GM18951 (cell line): ENCODE measurements at regions not wholly inside any gene's neighbourhood (a gene's known extent, or its start where the extent isn't known, plus 50 kb on each side); places are given as distances from the start of the nearest gene placed in this dataset.
"Not testable (repeated sequence)": the region's sequence is repeated elsewhere in the genome, so short reads cannot be mapped to it uniquely, and the experiment has no call there.

ENCODE experiments used
- in situ Hi-C: fragments of 300-500 bp; cut with MboI; formaldehyde crosslinking; loops from one replicate; pipeline ENCODE4 v1.12.0; 2022; ENCODE audit warnings: low sequenced_read_pairs, mixed read lengths, inconsistent platforms; ENCODE audit not compliant: unreplicated experiment

DNA sequence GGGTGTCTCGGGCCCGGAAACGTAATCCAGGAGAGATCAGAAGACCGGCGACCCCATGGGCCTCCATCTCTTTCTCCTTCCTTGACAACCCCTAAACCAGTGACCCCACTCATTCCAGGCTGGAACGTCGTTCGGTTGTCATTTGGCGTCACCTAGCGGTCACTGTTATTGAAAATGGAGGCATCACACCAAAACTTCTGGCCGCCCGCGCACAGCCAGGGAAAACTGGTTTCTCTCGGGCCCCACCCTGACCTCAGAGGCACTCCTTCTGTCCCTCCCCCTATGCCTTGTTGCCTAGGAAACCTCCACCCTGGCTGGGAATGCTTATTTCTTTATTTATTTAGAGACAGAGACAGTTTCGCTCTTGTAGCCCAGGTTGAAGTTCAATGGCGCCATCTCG is 2327.3 kb upstream of the TPTE start:
- in situ Hi-C loops = not testable (repeated sequence)

DNA sequence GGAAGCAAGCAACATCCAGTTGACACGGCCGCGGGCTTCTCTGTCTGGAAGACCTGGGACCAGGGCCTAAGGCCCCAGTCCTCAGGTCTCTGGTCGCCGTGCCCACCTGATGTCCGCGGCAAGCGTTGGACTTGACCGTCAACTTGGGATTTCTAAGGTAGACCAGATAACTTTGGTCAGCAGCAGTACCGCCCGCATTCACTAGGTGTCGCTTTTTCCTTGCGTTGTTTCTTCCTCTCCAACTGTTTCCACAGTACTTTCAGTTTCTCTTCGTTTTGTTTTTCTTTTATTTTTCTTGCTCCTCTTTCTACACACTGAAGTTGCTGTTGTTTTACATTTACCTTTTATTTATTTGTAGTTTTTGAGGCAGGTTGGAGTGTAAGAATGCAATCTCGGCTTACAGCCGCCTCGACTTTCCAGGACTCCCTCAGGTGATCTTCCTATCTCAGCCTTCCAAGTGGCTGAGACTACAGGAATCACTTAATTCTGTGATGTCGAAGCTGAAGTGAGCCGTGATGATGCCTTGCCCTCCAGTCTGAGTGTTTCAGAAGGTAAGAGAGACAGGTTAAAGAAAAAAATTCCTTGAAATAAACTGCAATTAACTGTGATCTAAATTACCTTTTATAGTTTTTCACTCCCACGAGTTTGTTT is 2323.9 kb upstream of the TPTE start:
- in situ Hi-C loops = not testable (repeated sequence)

DNA sequence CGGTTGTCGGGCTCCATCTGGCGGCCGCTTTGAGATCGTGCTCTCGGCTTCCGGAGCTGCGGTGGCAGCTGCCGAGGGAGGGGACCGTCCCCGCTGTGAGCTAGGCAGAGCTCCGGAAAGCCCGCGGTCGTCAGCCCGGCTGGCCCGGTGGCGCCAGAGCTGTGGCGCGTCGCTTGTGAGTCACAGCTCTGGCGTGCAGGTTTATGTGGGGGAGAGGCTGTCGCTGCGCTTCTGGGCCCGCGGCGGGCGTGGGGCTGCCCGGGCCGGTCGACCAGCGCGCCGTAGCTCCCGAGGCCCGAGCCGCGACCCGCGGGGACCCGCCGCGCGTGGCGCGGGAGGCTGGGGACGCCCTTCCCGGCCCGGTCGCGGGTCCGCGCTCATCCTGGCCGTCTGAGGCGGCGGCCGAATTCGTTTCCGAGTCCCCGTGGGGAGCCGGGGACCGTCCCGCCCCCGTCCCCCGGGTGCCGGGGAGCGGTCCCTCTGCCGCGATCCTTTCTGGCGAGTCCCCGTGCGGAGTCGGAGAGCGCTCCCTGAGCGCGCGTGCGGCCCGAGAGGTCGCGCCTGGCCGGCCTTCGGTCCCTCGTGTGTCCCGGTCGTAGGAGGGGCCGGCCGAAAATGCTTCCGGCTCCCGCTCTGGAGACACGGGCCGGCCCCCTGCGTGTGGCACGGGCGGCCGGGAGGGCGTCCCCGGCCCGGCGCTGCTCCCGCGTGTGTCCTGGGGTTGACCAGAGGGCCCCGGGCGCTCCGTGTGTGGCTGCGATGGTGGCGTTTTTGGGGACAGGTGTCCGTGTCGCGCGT is 2316.1 kb upstream of the TPTE start:
- in situ Hi-C loops = not testable (repeated sequence)

DNA sequence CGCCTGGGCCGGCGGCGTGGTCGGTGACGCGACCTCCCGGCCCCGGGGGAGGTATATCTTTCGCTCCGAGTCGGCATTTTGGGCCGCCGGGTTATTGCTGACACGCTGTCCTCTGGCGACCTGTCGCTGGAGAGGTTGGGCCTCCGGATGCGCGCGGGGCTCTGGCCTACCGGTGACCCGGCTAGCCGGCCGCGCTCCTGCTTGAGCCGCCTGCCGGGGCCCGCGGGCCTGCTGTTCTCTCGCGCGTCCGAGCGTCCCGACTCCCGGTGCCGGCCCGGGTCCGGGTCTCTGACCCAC is 2315.5 kb upstream of the TPTE start:
- in situ Hi-C loops = not testable (repeated sequence)

DNA sequence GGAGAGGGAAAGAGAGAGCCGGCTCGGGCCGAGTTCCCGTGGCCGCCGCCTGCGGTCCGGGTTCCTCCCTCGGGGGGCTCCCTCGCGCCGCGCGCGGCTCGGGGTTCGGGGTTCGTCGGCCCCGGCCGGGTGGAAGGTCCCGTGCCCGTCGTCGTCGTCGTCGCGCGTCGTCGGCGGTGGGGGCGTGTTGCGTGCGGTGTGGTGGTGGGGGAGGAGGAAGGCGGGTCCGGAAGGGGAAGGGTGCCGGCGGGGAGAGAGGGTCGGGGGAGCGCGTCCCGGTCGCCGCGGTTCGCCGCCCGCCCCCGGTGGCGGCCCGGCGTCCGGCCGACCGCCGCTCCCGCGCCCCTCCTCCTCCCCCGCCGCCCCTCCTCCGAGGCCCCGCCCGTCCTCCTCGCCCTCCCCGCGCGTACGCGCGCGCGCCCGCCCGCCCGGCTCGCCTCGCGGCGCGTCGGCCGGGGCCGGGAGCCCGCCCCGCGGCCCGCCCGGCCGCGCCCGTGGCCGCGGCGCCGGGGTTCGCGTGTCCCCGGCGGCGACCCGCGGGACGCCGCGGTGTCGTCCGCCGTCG is 2308.3 kb upstream of the TPTE start:
- in situ Hi-C loops = not testable (repeated sequence)

DNA sequence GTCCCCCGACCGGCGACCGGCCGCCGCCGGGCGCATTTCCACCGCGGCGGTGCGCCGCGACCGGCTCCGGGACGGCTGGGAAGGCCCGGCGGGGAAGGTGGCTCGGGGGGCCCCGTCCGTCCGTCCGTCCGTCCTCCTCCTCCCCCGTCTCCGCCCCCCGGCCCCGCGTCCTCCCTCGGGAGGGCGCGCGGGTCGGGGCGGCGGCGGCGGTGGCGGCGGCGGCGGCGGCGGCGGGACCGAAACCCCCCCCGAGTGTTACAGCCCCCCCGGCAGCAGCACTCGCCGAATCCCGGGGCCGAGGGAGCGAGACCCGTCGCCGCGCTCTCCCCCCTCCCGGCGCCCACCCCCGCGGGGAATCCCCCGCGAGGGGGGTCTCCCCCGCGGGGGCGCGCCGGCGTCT is 2306.8 kb upstream of the TPTE start:
- in situ Hi-C loops = not testable (repeated sequence)

DNA sequence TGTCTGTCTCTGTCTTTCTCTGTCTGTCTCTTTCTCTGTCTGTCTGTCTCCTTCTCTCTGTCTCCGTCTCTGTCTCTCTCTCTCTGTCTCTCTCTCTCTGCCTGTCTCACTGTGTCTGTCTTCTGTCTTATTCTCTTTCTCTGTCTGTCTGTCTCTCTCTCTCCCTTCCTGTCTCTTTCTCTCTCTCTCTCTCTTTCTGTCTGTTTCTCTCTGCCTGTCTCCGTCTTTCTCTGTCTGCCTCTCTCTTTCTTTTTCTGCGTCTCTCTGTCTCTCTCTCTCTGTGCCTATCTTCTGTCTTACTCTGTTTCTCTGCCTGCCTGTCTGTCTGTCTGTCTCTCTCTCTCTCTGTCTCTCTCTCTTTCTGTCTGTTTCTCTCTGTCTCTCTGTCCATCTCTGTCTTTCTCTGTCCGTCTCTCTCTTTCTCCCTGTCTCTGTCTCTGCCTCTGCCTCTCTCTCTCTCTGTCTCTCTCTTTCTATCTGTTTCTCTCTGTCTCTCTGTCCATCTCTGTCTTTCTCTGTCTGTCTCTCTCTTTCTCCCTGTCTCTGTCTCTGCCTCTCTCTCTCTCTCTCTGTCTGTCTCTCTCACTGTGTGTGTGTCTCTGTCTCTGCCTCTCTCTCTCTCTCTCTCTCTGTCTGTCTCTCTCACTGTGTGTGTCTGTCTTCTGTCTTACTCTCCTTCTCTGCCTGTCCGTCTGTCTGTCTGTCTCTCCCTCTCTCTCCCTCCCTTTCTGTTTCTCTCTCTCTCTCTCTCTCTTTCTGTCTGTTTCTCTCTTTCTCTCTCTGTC is 2291.8 kb upstream of the TPTE start:
- in situ Hi-C loops = loop anchor here (5.0 kb wide), 2 partner anchors 188 to 233 kb away; no protein-coding TSS in a partner anchor

DNA sequence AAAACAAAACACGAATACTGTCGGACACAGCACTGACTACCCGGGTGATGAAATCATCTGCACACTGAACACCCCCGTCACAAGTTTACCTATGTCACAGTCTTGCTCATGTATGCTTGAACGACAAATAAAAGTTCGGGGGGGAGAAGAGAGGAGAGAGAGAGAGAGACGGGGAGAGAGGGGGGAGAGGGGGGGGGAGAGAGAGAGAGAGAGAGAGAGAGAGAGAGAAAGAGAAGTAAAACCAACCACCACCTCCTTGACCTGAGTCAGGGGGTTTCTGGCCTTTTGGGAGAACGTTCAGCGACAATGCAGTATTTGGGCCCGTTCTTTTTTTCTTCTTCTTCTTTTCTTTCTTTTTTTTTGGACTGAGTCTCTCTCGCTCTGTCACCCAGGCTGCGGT is 2290.1 kb upstream of the TPTE start:
- in situ Hi-C loops = loop anchor here (5.0 kb wide), 2 partner anchors 186 to 231 kb away; no protein-coding TSS in a partner anchor

DNA sequence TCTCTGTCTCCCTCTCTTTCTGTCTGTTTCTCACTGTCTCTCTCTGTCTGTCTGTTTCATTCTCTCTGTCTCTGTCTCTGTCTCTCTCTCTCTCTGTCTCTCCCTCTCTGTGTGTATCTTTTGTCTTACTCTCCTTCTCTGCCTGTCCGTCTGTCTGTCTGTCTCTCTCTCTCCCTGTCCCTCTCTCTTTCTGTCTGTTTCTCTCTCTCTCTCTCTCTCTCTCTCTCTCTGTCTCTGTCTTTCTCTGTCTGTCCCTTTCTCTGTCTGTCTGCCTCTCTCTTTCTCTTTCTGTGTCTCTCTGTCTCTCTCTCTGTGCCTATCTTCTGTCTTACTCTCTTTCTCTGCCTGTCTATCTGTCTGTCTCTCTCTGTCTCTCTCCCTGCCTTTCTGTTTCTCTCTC is 2288.4 kb upstream of the TPTE start:
- in situ Hi-C loops = loop anchor here (5.0 kb wide), 2 partner anchors 184 to 229 kb away; no protein-coding TSS in a partner anchor

DNA sequence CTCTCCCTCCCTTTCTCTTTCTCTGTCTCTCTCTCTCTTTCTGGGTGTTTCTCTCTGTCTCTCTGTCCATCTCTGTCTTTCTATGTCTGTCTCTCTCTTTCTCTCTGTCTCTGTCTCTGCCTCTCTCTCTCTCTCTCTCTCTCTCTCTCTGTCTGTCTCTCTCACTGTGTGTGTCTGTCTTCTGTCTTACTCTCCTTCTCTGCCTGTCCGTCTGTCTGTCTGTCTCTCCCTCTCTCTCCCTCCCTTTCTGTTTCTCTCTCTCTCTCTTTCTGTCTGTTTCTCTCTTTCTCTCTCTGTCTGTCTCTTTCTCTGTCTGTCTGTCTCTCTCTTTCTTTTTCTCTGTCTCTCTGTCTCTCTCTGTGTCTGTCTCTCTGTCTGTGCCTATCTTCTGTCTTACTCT is 2287.3 kb upstream of the TPTE start:
- in situ Hi-C loops = loop anchor here (5.0 kb wide), 2 partner anchors 183 to 228 kb away; no protein-coding TSS in a partner anchor

DNA sequence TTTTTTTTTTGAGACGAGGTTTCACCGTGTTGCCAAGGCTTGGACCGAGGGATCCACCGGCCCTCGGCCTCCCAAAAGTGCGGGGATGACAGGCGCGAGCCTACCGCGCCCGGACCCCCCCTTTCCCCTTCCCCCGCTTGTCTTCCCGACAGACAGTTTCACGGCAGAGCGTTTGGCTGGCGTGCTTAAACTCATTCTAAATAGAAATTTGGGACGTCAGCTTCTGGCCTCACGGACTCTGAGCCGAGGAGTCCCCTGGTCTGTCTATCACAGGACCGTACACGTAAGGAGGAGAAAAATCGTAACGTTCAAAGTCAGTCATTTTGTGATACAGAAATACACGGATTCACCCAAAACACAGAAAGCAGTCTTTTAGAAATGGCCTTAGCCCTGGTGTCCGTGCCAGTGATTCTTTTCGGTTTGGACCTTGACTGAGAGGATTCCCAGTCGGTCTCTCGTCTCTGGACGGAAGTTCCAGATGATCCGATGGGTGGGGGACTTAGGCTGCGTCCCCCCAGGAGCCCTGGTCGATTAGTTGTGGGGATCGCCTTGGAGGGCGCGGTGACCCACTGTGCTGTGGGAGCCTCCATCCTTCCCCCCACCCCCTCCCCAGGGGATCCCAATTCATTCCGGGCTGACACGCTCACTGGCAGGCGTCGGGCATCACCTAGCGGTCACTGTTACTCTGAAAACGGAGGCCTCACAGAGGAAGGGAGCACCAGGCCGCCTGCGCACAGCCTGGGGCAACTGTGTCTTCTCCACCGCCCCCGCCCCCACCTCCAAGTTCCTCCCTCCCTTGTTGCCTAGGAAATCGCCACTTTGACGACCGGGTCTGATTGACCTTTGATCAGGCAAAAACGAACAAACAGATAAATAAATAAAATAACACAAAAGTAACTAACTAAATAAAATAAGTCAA is 2276.4 kb upstream of the TPTE start:
- in situ Hi-C loops = loop anchor here (10.0 kb wide), 1 partner anchor 750 kb away; no protein-coding TSS in a partner anchor

DNA sequence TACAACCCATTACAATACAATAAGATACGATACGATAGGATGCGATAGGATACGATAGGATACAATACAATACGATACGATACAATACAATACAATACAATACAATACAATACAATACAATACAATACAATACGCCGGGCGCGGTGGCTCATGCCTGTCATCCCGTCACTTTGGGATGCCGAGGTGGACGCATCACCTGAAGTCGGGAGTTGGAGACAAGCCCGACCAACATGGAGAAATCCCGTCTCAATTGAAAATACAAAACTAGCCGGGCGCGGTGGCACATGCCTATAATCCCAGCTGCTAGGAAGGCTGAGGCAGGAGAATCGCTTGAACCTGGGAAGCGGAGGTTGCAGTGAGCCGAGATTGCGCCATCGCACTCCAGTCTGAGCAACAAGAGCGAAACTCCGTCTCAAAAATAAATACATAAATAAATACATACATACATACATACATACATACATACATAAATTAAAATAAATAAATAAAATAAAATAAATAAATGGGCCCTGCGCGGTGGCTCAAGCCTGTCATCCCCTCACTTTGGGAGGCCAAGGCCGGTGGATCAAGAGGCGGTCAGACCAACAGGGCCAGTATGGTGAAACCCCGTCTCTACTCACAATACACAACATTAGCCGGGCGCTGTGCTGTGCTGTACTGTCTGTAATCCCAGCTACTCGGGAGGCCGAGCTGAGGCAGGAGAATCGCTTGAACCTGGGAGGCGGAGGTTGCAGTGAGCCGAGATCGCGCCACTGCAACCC is 2275.6 kb upstream of the TPTE start:
- in situ Hi-C loops = loop anchor here (10.0 kb wide), 1 partner anchor 749 kb away; no protein-coding TSS in a partner anchor

DNA sequence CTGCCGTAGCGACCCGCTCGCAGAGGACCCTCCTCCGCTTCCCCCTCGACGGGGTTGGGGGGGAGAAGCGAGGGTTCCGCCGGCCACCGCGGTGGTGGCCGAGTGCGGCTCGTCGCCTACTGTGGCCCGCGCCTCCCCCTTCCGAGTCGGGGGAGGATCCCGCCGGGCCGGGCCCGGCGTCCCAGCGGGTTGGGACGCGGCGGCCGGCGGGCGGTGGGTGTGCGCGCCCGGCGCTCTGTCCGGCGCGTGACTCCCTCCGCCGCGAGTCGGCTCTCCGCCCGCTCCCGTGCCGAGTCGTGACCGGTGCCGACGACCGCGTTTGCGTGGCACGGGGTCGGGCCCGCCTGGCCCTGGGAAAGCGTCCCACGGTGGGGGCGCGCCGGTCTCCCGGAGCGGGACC is 2269.7 kb upstream of the TPTE start:
- in situ Hi-C loops = not testable (repeated sequence)

DNA sequence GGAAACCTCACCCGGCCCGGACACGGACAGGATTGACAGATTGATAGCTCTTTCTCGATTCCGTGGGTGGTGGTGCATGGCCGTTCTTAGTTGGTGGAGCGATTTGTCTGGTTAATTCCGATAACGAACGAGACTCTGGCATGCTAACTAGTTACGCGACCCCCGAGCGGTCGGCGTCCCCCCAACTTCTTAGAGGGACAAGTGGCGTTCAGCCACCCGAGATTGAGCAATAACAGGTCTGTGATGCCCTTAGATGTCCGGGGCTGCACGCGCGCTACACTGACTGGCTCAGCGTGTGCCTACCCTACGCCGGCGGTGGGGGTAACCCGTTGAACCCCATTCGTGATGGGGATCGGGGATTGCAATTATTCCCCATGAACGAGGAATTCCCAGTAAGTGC is 2266.3 kb upstream of the TPTE start:
- in situ Hi-C loops = not testable (repeated sequence)

DNA sequence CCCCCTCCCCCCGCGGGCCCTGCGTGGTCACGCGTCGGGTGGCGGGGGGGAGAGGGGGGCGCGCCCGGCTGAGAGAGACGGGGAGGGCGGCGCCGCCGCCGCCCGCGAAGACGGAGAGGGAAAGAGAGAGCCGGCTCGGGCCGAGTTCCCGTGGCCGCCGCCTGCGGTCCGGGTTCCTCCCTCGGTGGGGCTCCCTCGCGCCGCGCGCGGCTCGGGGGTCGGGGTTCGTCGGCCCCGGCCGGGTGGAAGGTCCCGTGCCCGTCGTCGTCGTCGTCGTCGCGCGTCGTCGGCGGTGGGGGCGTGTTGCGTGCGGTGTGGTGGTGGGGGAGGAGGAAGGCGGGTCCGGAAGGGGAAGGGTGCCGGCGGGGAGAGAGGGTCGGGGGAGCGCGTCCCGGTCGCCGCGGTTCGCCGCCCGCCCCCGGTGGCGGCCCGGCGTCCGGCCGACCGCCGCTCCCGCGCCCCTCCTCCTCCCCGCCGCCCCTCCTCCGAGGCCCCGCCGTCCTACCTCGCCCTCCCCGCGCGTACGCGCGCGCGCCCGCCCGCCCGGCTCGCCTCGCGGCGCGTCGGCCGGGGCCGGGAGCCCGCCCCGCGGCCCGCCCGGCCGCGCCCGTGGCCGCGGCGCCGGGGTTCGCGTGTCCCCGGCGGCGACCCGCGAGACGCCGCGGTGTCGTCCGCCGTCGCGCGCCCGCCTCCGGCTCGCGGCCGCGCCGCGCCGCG is 2264.1 kb upstream of the TPTE start:
- in situ Hi-C loops = not testable (repeated sequence)

DNA sequence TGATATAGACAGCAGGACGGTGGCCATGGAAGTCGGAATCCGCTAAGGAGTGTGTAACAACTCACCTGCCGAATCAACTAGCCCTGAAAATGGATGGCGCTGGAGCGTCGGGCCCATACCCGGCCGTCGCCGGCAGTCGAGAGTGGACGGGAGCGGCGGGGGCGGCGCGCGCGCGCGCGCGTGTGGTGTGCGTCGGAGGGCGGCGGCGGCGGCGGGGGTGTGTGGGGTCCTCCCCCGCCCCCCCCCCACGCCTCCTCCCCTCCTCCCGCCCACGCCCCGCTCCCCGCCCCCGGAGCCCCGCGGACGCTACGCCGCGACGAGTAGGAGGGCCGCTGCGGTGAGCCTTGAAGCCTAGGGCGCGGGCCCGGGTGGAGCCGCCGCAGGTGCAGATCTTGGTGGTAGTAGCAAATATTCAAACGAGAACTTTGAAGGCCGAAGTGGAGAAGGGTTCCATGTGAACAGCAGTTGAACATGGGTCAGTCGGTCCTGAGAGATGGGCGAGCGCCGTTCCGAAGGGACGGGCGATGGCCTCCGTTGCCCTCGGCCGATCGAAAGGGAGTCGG is 2261.2 kb upstream of the TPTE start:
- in situ Hi-C loops = not testable (repeated sequence)
